M059J (cell line): ENCODE measurements at regions not wholly inside any gene's neighbourhood (a gene's known extent, or its start where the extent isn't known, plus 50 kb on each side); places are given as distances from the start of the nearest gene placed in this dataset.
"Not testable (repeated sequence)": the region's sequence is repeated elsewhere in the genome, so short reads cannot be mapped to it uniquely, and the experiment has no call there.

ENCODE experiments used
- DNase-seq: peaks from one replicate; pipeline ENCODE4 v3.0.0-alpha.2; 2012; ENCODE audit warnings: low read depth

GRCh38 chr5:92884469-92884868 lies 696.5 kb downstream of the NR2F1-AS1 start:
- DNase-seq, result no peak

DNA sequence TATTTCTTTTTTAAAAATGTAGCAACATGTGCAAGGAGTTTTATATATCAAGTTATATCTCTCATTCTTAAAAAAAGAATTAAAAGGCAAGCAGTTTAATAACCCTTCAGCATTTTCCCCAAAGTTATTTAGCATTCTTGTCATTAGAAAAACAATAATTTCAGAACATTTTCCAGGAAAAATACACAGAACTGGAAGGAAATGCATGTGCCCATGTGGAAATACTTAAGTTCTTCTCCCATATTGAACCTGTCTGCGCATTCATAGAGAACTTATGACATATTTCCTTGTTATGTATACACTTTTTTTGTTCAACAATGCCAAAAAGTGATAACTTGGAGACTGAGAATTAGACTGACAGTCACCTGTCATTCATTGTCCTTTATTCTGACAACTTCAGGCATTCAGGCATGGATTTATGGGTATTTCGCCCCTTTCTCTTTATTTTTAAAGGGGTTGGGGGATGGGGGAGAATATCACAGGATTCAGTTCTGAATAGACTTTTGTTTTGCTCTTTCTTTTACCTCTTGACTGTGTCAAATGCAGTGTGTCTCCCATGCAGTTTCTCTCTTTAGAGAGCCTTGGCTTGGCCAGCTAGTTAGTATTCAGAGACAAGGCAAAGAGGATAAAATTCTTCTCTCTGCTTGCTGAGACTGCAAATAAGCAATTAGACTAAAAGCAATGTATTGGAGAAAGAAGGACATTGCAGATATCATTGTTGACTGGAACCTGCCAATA lies 701.0 kb downstream of the NR2F1-AS1 start:
- no peak for DNase-seq

DNA sequence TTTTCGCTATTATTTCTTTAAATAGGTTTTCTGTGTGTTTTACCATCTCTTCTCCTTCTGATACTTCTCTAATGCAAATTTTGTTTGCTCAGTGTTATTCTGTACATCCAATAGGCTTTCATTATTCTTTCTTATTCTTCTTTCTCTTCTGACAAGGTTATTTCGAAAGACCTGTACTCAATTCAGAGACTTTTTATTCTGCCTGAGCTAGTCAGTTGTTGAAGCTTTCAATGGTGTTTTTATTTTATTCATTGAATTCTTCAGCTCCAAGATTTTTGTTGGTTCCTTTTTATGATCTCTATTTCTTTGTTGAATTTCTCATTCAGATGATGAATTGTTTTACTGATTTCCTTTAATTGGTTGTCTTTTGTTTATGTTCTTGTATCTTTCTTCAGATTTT lies 706.2 kb downstream of the NR2F1-AS1 start:
- no peak for DNase-seq

DNA sequence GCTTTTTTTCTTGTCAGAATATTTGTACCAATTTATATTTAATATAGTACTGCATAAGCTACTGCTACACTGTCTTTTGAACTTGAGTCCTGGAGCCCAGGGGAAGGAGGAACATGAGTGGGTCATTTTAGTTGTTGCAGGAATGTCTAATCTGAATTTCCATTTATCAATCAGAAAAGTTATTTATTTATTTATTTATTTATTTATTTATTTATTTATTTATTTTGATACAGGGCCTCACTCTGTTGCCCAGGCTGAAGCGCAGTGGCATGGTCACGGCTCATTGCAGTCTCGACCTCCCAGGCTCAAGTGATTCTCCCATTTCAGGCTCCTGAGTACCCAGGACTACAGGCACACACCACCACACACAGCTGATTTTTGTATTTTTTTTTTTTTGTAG lies 712.6 kb downstream of the NR2F1-AS1 start:
- no peak for DNase-seq

DNA sequence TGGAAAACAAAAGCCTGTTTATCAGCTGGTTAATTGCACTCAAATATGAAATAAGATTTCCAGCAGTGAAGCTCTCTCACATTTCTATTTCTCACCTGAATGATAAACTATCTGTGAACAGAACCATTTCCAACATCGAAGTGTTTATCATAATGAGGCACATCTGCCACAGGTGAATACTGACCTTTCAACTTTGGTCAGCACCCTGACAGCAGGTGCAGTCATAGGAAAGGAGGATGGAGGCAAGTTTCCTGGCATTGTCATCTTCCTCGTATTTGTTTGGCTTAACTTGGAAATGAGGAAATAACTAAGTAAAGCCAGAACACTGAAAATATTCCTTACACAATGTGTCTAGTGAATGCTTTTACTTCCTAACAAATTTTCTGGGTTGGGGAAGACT lies 716.4 kb downstream of the NR2F1-AS1 start:
- DNase-seq, result no peak

- no peak for DNase-seq
Measured at GRCh38 chr5:92863666-92864065, 717.4 kb downstream of the NR2F1-AS1 start.

DNA sequence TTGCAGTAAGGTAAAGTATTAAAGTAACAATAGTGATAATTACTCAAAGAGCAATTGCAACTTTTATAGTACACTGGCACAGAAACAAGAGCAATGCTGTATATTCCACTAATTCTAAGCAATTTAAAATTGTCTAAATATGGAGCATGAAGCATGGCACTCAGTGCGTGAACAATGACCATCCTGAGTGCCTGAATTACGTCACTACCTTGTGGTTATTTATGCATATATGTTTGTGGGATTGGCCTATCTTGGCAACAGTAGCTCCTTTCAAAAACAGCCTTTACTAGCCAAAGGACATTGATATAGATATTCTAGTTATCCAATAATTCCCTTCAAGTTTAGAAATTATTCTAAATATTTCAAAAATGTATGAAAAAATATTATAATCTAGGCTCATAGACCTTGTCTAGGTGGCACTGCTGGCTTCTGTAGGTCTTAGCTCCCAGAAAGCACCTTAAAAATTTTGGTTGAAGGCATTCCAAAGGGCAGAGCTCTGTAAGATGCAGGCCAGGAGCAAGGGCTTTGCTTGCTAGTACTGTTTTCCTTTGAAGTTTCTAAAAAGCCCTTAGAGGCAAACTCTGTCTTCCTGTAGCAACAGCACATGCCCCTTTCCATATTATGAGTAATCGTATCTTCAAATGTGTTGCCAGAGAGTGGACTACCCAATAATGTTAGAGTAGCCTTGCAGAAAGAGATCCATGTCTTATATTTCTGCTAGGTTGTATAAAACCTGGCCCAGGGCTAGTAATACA lies 719.3 kb downstream of the NR2F1-AS1 start:
- no peak for DNase-seq

DNA sequence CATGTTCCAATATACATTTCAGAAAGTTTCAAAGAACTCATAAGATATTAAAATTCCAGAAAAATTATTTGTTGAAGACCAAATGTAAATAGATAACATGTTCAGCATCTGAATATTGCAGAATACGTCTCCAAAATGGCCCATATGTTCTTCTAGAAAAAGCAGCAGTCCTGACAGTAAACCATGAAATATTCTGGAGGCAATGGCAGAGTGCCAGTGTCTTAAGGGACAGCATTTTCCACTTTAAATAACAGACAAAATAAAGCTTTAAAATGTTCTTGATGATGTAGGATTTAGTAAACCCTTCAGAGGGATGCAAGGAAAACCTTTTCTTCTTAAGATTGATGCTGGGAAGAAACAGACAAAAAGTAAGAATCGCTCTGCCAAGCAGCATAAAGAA lies 721.0 kb downstream of the NR2F1-AS1 start:
- DNase-seq, result no peak

DNA sequence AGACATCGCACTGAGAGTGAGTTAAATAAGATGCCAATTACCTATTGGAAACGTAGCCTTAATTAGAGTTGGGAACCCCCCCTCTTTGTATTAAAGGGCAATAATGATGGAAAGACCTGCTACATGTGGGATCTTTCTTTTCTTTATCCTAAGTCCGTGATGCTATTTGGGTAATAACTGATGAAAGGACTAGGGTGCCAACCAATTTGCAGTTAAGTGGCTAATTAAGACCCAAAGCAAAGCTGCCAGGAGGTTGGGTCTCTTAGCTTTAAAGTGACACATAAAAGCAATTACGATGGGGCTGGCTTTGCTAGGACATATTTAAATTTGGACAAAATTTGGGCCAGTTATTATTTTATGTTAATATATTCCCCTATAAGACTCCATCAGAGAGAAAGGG lies 728.8 kb downstream of the NR2F1-AS1 start:
- no peak for DNase-seq

GRCh38 chr5:92850886-92851285 lies 730.1 kb downstream of the NR2F1-AS1 start:
- no peak for DNase-seq

- no peak for DNase-seq
Measured at GRCh38 chr5:92849756-92850155, 731.3 kb downstream of the NR2F1-AS1 start.

DNA sequence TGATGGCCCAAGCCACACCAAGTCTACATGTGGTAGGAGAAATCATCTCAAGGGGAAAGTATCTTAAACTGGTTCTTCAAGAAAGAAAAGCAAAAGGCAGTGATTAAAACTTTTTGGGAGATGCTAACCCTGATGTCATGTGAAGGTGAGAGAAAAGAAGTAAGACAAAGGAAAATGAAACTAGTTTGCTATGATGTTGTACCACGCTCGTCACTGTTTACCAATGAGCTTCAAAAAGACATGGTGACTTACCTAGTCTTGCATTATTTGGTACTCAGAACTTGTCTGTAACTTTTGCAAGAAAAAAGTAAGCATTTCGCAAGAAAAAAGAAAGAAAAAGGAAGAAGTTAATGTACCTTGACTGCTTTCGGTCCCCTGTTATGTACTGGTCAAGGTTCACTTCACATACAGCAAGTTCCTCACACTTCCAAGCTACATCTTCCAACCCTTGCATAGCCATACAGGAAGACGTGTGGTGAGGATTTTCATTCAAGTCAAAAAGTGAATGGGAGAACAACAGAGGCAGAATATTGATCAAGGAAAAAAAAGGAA lies 739.3 kb downstream of the NR2F1-AS1 start:
- no peak for DNase-seq

DNA sequence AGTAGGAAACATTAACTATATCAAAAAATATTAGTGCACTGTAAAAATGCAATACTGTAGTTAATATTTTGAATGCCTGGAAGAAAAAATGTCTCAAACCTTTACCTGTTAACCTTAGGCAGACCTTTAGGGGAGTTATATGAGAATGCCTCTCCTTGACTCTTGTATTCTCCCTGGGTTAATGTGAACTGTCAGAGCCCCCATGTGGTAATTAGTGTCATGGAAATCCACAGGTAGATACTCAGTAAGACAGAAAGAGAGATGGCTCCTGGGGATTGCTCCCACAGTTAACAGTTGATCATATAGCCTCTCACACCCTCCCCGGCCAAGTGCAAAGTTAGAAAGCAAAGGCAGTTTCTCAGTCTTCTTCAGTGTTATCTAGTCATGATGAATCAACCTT lies 742.8 kb downstream of the NR2F1-AS1 start:
- peak; percentile 58 for DNase-seq

- peak; percentile 85 for DNase-seq
Measured at GRCh38 chr5:92836855-92837755, 743.9 kb downstream of the NR2F1-AS1 start.

- DNase-seq, result no peak
Measured at GRCh38 chr5:92835712-92836111, 745.3 kb downstream of the NR2F1-AS1 start.

DNA sequence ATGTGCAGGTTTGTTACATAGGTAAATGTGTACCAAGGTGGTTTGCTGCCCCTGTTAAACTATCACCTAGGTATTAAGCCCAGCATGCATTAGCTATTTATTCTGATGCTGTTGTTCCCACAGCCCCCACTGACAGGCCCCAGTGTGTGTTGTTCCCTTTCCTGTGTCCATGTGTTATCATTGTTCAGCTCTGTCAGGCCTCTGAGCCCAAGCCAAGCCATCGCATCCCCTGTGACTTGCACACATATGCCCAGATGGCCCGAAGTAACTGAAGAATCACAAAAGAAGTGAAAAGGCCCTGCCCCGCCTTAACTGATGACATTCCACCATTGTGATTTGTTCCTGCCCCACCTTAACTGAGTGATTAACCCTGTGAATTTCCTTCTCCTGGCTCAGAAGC lies 757.5 kb downstream of the NR2F1-AS1 start:
- DNase-seq, result not testable (repeated sequence)

DNA sequence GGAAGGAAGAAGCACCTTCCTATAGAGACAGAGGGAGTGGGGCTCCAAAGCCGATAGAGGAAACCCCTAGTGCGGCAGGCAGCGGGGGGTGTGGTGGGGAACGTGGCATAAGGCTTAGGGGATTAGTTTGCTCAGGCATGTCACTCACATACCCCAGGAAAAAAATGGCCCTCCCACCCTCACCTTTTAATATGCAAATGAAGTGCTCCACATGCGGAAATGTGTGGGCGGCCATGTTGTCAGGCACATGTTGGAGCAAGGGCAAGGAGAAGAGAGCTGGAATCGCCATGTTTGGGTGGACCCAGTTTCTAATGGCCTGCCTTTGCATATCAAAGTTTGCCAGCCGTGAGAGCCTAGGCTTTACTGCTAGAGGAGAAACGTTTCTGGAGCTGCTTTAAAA lies 758.8 kb downstream of the NR2F1-AS1 start:
- no peak for DNase-seq

DNA sequence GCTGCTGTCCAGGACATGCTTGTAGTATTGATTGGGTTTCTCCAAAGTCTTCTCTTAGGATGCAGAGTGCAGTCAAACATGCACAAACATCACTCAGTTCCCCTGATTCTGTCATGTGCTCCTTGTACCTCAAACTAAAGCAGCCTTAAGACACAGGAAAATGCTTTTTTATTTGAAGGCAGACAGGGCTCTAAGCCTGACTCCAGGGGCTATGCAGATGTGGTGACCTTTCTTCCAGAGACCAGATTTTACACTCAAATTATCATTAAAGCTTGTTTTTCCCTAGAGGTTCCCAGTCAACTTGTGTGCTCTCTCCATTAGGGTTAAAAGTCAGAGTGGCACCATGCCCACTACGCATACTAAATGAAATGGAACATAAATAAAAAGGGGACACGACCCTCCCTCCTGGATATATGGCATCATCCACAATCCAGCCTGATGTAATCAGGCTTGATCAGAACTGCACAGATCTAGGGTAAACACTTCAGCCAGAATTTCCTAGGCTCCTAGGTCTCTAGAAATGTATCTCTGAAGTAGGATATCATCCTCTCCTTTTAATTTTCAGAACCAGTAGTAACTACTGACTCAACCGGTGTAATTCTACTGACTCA lies 771.1 kb downstream of the NR2F1-AS1 start:
- DNase-seq, result no peak

- DNase-seq, result no peak
Measured at GRCh38 chr5:92808474-92808873, 772.5 kb downstream of the NR2F1-AS1 start.

DNA sequence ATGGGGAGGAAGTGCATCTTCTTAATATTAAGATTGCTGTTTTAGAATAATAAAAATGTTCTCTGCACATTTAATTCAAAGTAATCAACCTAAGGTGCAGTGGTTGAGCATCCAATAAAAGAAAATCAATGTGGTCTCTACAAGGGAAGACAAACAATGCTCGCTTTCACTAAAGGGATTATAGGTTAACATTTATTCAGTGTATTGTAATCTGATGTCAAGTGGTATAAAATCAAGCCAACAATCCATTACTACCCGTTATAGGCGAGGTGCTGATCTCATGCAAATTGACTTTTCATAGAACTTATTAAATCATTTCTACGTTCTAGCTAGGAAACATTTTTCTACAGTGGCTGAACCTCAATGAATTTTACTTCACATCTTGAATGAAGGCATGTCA lies 773.9 kb downstream of the NR2F1-AS1 start:
- DNase-seq, result no peak

DNA sequence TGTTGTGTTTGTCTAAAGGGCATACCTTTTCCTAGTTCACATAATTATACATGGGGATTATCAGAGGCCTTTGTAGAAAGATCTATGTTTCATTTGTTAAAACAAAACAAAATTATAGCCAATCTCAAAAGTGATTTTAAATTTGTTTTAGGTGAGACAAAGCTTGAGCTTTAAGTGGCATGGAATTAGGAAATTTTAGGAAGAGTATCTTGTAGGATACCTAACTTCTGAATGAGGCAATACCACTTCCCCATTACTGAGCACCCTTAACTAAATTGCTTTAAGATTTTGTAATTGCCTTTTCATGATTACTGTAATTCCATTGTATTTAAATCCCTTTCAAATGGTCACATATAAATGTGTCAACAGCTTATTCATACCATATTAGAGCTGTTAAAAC lies 775.6 kb downstream of the NR2F1-AS1 start:
- no peak for DNase-seq

DNA sequence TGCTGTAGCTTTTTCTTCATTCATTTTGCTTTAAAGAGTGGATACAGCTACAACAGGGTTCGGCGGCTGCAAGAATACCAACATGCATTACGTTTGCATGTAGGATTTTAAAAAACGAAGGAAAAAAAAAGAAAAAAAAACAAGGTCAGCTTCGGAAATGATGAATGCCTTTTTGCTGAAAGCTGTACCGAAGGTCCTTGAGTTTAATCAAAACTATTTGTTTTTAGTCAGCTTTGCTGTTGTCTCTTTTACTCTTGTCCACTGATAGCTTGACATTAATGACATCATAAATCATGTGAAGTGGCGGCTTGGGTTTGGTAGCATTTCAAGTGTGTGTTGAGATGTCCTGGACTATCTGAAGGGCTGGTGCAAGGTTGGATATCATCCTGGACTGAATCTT lies 779.1 kb downstream of the NR2F1-AS1 start:
- peak; percentile 60 for DNase-seq
